HG03432 (cell line): ENCODE measurements at regions not wholly inside any gene's neighbourhood (a gene's known extent, or its start where the extent isn't known, plus 50 kb on each side); places are given as distances from the start of the nearest gene placed in this dataset.

Experiments used
- ATAC-seq: cut with Tn5 transposase; IDR thresholded peaks from one replicate; pipeline ENCODE4 v1.9.1; 2021; ENCODE audit warnings: mild to moderate bottlenecking, moderate library complexity; ENCODE audit not compliant: unreplicated experiment

DNA sequence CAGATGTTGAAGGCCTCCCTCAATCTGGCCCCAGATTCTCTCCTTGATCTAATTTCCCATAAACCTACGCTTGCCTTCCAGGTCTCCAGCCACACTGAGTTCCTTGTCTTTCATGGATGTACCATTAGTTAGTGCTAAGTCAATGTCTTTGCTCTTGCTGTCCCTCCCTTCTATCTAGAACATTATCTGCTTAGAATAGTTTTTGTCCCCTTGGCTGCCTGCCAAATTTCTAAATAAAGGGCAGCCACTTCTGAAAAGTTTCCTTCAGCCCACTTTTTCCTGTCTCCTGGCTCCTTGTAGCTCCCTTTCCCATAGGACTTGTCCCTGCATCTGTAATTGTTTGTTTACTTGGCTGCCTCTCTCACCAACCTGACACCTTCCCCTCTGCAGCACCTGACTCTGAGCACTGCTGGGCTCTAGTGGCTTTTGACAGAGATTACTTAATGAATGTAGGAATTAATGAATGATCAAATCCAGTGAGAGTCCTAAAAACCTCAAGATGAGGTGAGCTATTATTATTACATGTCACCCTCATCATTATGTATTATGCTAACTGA lies 58.3 kb downstream of the CXCL12 start:
- ATAC-seq: no peak

DNA sequence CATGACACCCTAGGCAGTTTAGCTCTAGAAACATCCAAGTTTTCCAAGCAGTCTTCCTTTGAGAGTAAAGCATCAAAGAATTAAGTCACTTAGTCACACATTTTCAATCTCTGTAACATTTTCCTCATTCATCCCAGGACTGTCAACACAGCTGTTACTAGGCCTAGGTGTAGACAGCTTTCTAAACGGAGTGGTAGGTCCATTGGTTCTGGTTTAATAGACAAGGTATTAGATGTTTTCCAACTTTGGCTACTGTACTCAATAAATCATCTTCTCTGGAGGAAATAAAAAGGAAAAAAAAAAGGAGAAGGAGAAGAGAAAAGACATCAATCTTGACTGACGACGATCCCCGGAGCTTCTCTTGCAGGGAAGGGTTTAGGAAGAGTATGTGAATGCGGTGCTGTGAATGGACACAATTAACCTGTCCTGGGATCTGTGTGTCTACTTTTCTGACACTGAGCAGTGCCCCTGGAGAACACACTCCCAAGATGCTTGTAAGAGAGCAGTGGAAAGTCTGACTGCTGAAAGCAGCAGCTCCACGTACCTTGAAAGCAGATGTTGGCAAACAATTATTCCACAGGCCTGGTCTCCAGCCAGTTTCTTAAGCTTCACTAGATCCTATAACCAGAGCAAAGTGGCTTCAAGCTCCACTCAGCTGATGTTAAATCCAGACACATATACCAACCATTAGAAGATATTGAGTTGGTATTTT lies 59.1 kb downstream of the CXCL12 start:
- no peak for ATAC-seq

DNA sequence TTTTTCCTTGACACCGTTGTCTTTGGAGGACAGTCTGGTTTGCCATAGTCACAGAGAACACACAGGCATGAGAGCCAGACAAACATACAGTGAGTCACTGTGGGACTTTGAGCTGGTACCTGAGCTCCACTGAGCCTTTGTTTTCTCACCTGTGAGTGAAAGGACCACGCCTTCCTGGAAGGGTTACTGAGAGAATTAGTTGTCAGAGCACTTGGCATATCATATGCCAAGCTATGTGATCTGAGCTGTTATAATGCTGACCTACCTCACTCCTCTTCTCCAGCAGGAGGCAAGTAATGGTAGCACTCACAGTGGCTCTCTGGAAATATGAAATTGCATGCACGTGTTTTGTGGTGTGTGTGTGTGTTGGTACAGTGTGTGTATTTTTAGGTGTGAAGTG lies 59.7 kb downstream of the CXCL12 start:
- ATAC-seq: no peak

DNA sequence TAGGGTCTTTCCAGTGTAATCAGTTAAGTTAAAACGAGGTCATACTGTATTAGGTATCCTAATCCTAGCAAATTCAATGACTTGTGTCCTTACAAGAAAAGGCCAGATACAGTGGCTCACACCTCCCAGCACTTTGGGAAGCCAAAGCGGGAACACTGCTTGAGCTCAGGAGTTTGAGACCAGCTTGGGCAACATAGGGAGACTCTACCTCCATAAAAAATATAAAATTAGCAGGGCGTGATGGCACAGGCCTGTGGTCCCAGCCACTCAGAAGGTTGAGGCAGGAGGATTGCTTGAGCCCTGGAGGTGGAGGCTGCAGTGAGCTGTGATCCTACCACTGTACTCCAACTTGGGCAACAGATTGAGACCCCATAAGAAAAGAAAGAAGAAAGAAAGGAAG lies 61.1 kb downstream of the CXCL12 start:
- no peak for ATAC-seq

DNA sequence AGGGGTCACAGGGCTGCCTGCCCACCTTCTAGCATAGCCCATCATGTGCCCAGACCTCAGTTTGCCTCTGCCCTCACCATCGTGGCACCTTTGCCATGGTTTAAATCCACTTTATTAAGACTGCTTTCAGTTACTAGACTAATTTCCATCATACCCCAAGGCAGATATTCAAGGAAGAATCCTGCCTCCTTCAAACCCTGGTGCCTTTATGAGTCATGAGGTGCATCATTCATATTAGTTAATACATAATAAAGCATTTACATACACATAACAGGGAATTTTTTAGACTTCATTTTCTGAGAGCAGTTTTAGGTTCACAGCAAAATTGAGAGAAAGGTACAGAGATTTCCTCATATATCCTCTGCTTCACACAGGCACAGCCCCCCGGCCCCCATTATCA lies 62.8 kb downstream of the CXCL12 start:
- ATAC-seq: no peak

DNA sequence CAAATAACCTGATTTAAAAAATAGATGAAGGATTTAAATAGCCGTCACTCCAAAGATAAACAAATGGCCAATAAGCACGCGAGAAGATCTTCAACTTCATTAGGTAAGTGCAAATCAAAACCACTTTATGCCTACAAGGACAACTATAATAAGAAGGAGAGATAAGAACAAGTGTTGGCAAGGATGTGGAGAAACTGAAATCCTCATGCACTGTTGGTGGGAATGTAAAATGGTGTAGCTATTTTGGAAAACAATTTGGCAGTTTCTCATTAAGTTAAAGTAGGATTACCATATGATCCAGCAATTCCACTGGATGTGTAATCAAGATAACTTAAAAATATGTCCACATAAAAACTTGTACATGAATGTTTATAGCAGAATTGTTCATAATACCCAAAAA lies 64.1 kb downstream of the CXCL12 start:
- ATAC-seq: no peak

DNA sequence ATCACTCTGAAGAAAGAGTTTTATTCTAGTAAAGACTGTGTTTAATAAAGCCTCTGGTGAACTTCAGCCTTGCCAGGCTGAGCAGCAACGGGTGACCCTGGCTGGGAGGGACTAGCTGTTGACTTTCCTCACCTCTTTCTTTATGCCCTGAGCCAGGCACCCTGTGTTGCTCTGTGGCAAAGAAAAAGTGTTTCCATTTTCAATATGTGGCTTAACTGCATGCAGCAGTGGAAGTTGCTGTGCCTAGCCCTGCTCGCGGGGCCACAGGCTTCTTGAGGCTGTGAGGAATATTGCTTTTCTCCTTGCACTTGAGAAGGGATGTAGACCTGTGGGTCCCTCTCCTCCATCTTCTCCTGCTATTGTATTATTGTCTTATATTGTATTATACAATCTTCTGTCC lies 67.0 kb downstream of the CXCL12 start:
- ATAC-seq: no peak

DNA sequence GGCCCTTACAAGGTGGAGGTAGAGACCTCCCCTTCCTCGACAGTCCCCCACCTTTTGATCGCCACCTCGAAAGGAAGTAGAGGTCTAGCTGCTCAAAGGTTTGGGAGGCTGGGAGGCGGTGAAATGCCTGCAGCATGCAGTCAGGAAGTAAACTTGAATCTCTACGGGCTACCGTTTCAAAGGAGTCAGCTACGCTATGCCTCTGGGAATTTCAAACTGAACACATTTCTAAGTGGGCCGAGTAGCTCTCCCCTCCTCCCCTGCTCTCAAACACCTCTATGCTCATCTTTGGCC lies 68.0 kb downstream of the CXCL12 start:
- ATAC-seq: no peak

DNA sequence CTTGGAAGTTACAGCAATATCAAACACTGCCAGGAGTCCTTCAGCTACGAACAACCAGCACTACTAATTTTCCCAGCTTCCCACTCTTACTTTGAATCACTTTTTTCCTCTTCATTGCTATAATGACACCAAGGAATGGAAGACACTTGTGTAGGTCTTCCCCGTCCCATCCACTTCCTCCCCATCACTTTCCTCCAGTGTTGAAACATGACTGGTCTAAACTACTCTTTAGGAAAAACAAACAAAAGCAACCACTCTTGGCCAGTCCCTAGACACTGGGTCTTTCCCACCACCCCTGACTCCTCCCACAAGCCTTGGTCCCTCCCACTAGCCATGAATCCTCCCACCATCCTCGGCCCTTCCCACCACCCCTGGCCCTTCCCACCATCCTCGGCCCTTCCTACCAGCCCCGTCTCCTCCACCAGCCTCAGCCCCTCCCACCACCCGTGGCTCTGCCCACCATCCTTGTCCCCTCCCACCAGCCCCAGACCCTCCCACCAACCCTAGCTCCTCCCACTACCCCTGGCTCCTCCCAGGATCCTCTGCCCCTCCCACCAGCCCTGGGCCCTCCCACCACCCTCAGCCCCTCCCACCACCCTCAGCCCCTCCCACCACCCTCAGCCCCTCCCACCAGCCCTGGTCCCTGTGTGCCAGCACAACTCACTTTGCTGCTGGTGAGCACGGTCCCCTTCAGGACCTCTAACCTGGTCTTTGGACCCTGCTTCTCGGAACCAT lies 68.5 kb downstream of the CXCL12 start:
- ATAC-seq: no peak

DNA sequence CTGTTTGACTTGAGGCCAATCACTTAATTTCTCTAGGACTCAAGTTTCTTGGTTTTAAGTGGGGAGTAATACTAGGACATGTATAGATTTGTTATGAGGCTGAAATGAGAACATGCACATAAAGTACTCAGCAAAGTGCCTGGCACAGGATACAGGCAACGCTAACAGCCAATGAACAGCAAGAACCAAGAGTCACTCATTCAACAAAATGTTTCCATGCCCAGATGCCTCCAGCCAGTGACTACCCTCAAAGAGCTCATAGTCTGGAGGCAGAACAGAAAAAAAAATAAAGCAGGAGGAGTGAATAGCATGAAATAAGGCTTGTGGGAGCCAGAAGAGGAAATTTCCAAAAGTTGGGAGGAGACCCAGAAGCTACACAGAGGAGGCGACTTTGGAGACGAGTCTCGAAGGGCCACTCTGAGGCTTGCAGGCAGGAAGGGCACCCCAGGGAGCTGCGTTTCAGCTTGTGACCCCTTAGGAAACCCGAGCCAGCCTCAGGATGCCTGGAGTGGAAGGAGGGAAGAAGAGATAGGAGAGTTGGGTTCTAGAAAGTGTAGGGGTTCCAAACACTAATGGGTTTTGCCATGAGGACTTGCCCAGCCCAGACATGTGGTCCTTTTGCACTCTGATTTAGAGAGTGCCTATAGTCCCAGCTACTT lies 70.0 kb downstream of the CXCL12 start:
- ATAC-seq: no peak

DNA sequence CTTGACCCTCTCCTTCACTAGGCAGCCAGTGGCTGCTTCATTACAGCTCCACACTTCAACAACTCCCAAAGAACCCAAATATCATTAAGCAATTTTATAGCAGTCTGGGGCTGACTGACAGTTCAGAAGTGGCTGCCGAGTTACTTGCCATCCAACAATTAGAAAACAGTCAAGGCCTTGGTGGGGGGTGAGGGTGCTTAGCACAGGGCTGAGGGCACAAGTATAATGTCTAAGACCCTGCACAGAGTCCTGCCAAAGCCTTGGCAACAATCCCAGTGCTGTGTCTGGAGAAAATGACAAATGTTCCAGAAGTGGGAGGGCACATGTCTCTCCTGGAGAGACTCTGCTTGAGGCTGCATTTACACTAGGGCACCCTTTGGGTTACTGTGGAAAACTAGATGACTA lies 71.1 kb downstream of the CXCL12 start:
- no peak for ATAC-seq

DNA sequence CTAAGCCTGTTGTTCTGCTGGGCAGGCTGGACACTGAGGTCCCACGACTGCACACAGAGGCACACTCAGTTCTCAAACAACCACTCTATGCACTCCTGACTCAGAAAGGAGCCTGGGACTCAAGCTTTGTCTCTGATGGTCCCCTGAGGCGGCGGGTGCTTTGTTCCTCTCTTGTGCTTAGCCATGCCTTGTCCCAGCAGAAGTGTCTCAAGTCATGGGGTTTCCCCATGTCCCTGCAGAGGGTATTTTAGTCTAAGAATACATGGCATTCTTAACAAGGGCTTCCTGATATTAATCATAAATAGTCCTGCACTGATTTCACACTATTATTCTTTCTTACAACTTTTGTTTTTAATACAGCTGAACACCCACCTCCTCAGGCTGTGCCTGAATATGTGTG lies 72.5 kb downstream of the CXCL12 start:
- ATAC-seq: peak; percentile 38

DNA sequence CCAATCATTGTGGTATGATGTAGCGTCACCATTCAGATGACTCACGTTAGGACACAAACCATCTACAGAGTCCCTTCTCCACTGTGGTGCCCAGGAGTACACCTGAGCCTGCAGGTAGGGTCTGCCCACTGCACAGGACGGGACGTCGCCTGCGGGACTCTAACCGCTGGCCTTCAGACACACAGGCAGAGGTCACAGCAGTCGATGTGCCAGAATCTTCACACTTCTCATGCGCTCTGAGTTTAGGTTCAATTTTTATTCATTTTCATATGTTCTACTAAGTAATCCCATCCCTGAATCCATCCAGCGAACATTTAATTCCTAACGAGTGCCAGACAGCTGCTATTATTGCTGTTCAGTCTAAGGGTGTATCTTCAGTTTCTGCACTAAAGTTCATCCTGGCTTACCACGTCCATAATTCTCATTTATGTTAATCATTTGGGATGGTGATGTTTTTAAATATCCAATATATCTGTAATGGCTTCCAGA lies 73.3 kb downstream of the CXCL12 start:
- no peak for ATAC-seq

DNA sequence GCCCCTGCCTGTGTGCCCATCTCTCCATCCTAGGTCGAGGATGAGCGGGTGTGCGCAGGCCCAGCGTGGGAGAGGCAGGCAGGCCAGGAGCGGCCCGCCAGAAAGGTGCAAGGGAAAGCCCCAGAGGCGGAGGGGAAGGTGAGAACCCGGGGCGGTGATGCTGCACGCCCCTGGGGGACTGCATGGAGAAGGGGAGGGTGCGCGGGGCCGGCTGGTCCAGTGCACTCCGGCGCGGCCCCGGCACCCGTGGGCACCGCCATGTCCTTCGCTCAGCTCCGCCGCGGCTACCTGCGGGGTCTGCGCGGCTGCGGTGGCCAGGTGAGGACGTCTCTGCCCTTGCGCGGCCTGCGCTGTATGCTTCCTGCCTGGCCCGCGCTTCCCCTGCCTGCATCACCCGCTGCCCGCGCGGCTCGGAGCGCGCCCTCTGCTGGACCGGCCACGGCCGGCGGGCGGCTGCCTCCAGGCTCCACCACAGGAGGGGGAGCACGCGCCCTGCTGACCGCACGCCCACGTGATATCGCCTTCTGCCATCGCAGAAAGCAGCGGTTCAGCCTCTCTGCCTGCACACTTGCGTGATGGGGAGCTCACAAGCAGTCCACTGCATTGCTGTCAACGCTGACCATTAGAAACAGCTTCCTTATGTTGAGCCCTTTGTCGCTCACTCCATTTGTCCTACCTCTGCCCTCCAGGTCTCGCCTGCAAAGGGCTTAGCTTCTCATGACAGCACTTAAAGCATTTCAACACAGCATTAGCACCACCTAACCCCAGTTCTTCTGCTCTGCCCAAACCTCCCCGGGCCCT lies 73.9 kb downstream of the CXCL12 start:
- ATAC-seq: peak; percentile 82

DNA sequence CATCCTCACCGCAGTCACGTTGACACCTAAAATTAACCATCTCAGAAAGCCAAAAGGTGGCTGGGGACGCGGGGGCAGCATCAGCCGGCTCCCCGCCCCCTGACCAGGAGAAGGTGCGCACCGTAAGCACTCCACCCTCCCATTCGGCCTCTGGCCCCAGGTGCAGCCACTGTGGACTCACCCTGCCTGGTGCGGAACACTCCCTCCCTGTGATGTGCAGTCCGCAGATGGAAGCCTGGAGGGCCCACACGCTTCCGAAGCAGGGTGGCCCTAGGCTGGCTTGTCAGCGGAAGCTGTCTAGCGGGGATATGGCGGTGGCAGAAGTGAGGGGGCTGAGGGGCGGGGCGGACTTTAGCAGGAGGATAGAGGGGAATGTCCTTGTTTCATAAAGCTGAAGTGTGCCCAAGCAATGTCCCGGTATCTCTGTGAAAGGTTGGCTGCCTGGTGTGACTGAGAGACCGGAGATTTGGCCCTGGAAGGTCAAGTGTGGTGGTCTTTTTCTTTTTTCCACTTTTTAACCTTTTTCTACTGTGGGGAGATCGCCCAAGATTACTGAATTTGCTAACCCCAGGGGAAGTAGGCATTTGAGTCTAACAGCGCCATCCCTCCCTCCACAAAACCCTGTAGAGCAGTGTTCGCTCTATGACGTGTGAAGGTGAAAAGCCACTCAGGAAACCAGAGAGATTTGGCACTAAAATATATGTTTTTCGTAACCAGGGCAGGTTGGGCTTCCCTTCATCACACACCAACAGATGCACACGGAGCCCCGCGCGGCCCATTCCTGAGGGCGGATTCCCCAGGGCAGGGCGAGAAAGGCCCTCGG lies 74.7 kb downstream of the CXCL12 start:
- ATAC-seq: no peak

DNA sequence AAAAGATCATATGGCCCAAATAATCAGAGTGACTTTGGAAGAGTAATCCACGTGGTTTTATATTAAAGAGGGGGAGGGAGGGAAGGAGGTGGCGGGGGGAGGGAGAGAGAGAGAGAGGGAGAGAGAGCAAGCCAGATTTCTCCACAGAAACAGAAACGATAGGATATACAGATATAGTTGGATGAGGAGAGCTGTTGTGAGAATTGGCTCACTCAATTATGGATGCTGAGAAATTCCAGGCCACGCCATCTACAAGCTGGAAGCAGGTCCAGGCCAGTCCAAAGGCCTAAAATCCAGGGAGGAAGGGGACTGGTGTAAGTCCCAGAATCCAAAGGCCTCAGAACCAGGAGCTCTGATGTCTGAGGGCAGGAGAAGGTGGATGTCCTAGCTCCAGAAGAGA lies 75.5 kb downstream of the CXCL12 start:
- ATAC-seq: no peak

DNA sequence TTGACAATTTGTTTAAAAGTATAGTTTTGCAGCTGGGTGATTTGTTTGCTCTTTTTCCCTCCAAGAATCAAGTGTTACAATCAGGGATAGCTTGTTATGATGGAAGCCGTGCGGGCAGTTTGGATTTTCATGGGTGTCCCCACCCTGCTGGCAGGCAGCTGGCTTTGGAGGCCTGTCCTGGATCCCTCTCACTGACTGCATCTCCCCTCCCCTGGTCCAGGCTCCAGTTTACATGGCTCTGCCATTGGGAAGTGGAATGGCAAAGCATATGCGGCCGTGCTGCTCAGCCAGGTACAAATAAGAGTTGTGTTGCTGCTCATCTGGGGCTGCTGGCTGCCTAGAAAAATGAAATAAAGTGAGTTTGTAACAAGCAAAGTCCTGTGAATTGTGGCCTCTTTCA lies 76.0 kb downstream of the CXCL12 start:
- ATAC-seq: no peak

DNA sequence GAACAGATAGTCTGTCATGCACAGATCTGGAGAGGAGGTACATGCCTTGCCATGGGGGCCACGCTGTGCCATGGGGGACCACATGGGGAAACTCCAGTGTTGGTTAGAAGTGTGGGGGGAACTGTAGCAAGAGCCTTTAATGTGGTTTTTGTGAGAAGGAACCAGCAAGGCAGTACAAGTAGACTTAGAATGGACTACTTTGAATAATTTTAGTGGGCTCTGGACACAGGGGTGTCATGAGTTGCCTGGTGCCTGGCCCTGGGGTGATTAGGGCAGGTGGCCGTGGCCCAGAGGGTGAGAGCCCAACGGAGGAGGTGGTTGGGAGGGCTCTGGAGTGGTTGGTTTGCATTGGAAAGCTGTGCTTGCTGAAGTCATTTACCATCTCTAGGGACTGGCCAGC lies 77.2 kb downstream of the CXCL12 start:
- peak; percentile 27 for ATAC-seq

DNA sequence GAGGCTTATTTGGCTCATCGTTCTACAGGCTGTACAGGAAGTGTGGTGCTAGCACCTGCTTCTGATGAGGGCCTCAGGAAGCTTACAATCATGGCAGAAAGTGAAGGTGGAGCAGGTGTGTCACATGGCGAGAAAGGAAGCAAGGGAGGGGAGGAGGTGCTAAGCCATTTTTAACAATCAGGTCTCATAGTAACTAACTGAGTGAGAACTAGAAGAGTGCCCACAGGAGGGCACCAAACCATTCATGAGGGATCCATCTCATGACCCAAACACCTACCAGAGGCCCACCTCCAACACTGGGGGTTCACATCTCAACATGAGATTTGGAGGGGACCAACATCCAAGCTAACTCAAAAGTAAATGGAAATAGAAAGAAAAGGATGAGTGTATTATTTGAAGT lies 78.1 kb downstream of the CXCL12 start:
- ATAC-seq: no peak

DNA sequence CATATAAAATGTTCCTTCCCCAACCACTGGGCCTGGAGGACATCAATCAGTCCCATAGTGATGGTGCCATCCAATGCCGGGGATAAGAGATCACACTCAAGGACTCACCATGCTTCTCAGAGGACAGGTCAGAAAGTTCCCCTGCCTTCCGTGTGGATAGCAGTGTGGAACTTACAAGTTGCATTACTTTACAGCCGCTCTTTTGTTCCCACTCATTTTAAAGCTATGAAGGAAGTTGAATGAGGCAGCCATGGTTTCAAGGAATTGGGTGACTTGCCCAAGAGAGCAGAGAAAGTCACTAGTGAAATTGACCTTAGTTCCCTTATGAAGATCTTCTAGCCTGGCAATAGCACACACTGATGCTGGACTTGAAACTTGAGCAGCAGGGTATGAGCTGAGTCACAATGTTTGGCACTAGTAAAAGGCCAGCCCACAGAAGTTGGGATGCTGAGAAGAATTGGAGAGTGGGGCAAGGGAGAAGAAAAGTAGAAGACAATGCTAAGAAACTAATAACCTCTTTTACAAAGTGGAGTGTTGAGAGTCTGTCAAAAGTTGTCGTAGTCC lies 78.7 kb downstream of the CXCL12 start:
- no peak for ATAC-seq
